ENCODE measurements at regions not wholly inside any gene's neighbourhood (a gene's known extent, or its start where the extent isn't known, plus 50 kb on each side); places are given as distances from the start of the nearest gene placed in this dataset.
A peak's percentile ranks its signal among the peaks of the same experiment; 100 is the strongest.

- Mint-ChIP-seq H3K4me3 (ENCODE audit: unreplicated experiment) (no peak overlapping the region), H3K27ac (ENCODE audit: unreplicated experiment) (peak overlapping the region; percentile 10), H3K4me1 (ENCODE audit: low read depth, unreplicated experiment) (peaks cover 33% of the 10 kb centered on the region), H3K9me3 (ENCODE audit: unreplicated experiment) (no peaks in the 10 kb centered on the region), H3K27me3 (ENCODE audit: unreplicated experiment) (peaks cover 2% of the 10 kb centered on the region), H3K36me3 (ENCODE audit: unreplicated experiment) (no peaks in the 10 kb centered on the region)
- TF ChIP-seq, protein P1, sequence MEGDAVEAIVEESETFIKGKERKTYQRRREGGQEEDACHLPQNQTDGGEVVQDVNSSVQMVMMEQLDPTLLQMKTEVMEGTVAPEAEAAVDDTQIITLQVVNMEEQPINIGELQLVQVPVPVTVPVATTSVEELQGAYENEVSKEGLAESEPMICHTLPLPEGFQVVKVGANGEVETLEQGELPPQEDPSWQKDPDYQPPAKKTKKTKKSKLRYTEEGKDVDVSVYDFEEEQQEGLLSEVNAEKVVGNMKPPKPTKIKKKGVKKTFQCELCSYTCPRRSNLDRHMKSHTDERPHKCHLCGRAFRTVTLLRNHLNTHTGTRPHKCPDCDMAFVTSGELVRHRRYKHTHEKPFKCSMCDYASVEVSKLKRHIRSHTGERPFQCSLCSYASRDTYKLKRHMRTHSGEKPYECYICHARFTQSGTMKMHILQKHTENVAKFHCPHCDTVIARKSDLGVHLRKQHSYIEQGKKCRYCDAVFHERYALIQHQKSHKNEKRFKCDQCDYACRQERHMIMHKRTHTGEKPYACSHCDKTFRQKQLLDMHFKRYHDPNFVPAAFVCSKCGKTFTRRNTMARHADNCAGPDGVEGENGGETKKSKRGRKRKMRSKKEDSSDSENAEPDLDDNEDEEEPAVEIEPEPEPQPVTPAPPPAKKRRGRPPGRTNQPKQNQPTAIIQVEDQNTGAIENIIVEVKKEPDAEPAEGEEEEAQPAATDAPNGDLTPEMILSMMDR (IDR thresholded peaks at IDR 0.05; ENCODE audit: partially characterized antibody, unreplicated experiment) = no peak
- no peak for DNase-seq
Observed at GRCh38 chr18:10089881-10090280, 176.1 kb downstream of the VAPA start.

GRCh38 chr18:10090668-10091067, 176.9 kb downstream of the VAPA start:
- TF ChIP-seq, protein P1 (IDR thresholded peaks at IDR 0.05; ENCODE audit: partially characterized antibody, unreplicated experiment) = no peak
- Mint-ChIP-seq H3K27me3 (ENCODE audit: unreplicated experiment) (no peaks in the 10 kb centered on the region), H3K9me3 (ENCODE audit: unreplicated experiment) (peaks cover 2% of the 10 kb centered on the region), H3K4me1 (ENCODE audit: low read depth, unreplicated experiment) (peaks cover 29% of the 10 kb centered on the region), H3K4me3 (ENCODE audit: unreplicated experiment) (no peak overlapping the region), H3K36me3 (ENCODE audit: unreplicated experiment) (no peaks in the 10 kb centered on the region), H3K27ac (ENCODE audit: unreplicated experiment) (peak overlapping the region; percentile 4)
- DNase-seq = no peak

- no peaks in the 10 kb centered on the region for H3K27me3 Mint-ChIP-seq (ENCODE audit: unreplicated experiment)
- H3K27ac Mint-ChIP-seq (ENCODE audit: unreplicated experiment) = no peak overlapping the region
- no peak for DNase-seq
- H3K9me3 Mint-ChIP-seq (ENCODE audit: unreplicated experiment) = peaks cover 3% of the 10 kb centered on the region
- no peaks in the 10 kb centered on the region for H3K36me3 Mint-ChIP-seq (ENCODE audit: unreplicated experiment)
- TF ChIP-seq, protein P1 (IDR thresholded peaks at IDR 0.05; ENCODE audit: partially characterized antibody, unreplicated experiment) = no peak
- peaks cover 19% of the 10 kb centered on the region for H3K4me1 Mint-ChIP-seq (ENCODE audit: low read depth, unreplicated experiment)
- H3K4me3 Mint-ChIP-seq (ENCODE audit: unreplicated experiment) = no peak overlapping the region
Observed at GRCh38 chr18:10093445-10093844, 179.6 kb downstream of the VAPA start.

GRCh38 chr18:10094154-10094553, 180.3 kb downstream of the VAPA start:
- H3K9me3 Mint-ChIP-seq (ENCODE audit: unreplicated experiment) = peaks cover 4% of the 10 kb centered on the region
- no peak for DNase-seq
- H3K27ac Mint-ChIP-seq (ENCODE audit: unreplicated experiment) = no peak overlapping the region
- TF ChIP-seq, protein P1 (IDR thresholded peaks at IDR 0.05; ENCODE audit: partially characterized antibody, unreplicated experiment) = no peak
- no peaks in the 10 kb centered on the region for H3K36me3 Mint-ChIP-seq (ENCODE audit: unreplicated experiment)
- H3K4me3 Mint-ChIP-seq (ENCODE audit: unreplicated experiment) = no peak overlapping the region
- peaks cover 19% of the 10 kb centered on the region for H3K4me1 Mint-ChIP-seq (ENCODE audit: low read depth, unreplicated experiment)
- no peaks in the 10 kb centered on the region for H3K27me3 Mint-ChIP-seq (ENCODE audit: unreplicated experiment)

DNA sequence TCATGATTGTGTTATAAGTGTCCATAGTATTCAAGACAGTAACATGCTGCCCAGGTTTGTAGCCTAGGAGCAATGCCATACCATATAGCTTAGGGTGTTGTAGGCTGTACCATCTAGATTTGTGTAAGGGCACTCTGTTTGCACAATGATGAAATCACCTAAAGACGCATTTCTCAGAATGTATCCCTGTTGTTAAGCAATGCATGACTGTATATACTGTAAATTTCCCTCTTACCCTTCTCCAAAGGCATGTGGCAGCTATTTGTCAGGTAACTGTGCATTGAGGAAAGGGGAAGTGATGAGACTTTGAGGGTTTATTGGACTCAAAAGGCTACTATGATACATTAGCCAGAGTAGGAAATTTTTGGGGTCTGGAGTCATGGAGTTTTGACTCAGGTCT, 180.8 kb downstream of the VAPA start:
- Mint-ChIP-seq H3K36me3 (ENCODE audit: unreplicated experiment) (no peaks in the 10 kb centered on the region), H3K4me3 (ENCODE audit: unreplicated experiment) (no peak overlapping the region), H3K4me1 (ENCODE audit: low read depth, unreplicated experiment) (peaks cover 16% of the 10 kb centered on the region), H3K27me3 (ENCODE audit: unreplicated experiment) (no peaks in the 10 kb centered on the region), H3K9me3 (ENCODE audit: unreplicated experiment) (peaks cover 5% of the 10 kb centered on the region), H3K27ac (ENCODE audit: unreplicated experiment) (no peak overlapping the region)
- TF ChIP-seq, protein P1 (IDR thresholded peaks at IDR 0.05; ENCODE audit: partially characterized antibody, unreplicated experiment) = no peak
- DNase-seq = no peak

Data from glutamatergic neuron (in vitro differentiated cells).